Neural cell (in vitro differentiated cells): ENCODE measurements at regions not wholly inside any gene's neighbourhood (a gene's known extent, or its start where the extent isn't known, plus 50 kb on each side); places are given as distances from the start of the nearest gene placed in this dataset.

Experiments
- H2AFZ ChIP-seq: fragments of 200-600, 300-800 bp; sonication (generic), shearing (Covaris generic); 2 replicates; pipeline ENCODE4 v1.6.0; 2014; ENCODE audit warnings: low read depth, mild to moderate bottlenecking, antibody characterized with exemption, low read length, moderate library complexity
- H3F3A ChIP-seq: fragments of 200-600 bp; shearing (Covaris generic); 2 replicates; pipeline ENCODE4 v1.6.1; 2016; ENCODE audit warnings: mild to moderate bottlenecking, moderate library complexity, mixed read lengths, antibody characterized with exemption, low read length; ENCODE audit not compliant: insufficient read depth, poor library complexity, severe bottlenecking
- H3K27ac ChIP-seq: fragments of 200-600, 300-800 bp; sonication (generic), shearing (Covaris generic); 2 replicates; pipeline ENCODE4 v1.5.1; 2014; ENCODE audit warnings: mild to moderate bottlenecking, low read length, moderate library complexity
- H3K27me3 ChIP-seq: fragments of 300-800, 200-600 bp; sonication (generic), shearing (Covaris generic); 2 replicates; pipeline ENCODE4 v1.6.0; 2014; ENCODE audit warnings: mild to moderate bottlenecking, low read depth, low read length, moderate library complexity; ENCODE audit not compliant: insufficient read depth
- H3K36me3 ChIP-seq: fragments of 300-800, 200-600 bp; sonication (generic), shearing (Covaris generic); 2 replicates; pipeline ENCODE4 v1.5.1; 2014; ENCODE audit warnings: mild to moderate bottlenecking, antibody characterized with exemption, low read length, moderate library complexity; ENCODE audit not compliant: insufficient read depth
- H3K4me2 ChIP-seq: fragments of 300-800, 200-600 bp; sonication (generic), shearing (Covaris generic); 2 replicates; pipeline ENCODE4 v1.6.0; 2014; ENCODE audit warnings: mild to moderate bottlenecking, low read length
- H3K4me3 ChIP-seq: fragments of 300-800, 200-600 bp; sonication (generic), shearing (Covaris generic); 2 replicates; pipeline ENCODE4 v1.5.1; 2014; ENCODE audit warnings: mild to moderate bottlenecking, low read length, moderate library complexity
- H3K79me2 ChIP-seq: fragments of 200-600 bp; shearing (Covaris generic); replicated peaks from 2 replicates; pipeline ENCODE4 v1.6.0; 2014; ENCODE audit warnings: mild to moderate bottlenecking, low read length, moderate library complexity; ENCODE audit not compliant: insufficient read depth
- H3K9ac ChIP-seq: fragments of 300-800, 200-600 bp; sonication (generic), shearing (Covaris generic); 2 replicates; pipeline ENCODE4 v1.6.1; 2016; ENCODE audit warnings: mild to moderate bottlenecking, low read length, mixed read lengths
- H3K9me2 ChIP-seq: fragments of 200-600 bp; shearing (Covaris generic); 2 replicates; pipeline ENCODE4 v1.6.1; 2016; ENCODE audit warnings: mild to moderate bottlenecking, low read length, mixed read lengths; ENCODE audit not compliant: insufficient read depth
- H3K9me3 ChIP-seq: fragments of 200-600, 300-800 bp; sonication (generic), shearing (Covaris generic); 2 replicates; pipeline ENCODE4 v1.6.1; 2016; ENCODE audit warnings: mild to moderate bottlenecking, mixed run types, low read length, moderate library complexity, mixed read lengths
- H4K20me1 ChIP-seq: fragments of 200-600 bp; shearing (Covaris generic); 2 replicates; pipeline ENCODE4 v1.6.1; 2016; ENCODE audit warnings: mild to moderate bottlenecking, mixed run types; ENCODE audit not compliant: insufficient read depth
- CTCF ChIP-seq: fragments of 450-650 bp; IDR thresholded peaks from 2 replicates; pipeline ENCODE4 v1.5.1; 2014; ENCODE audit warnings: antibody characterized with exemption, mild to moderate bottlenecking, moderate library complexity; ENCODE audit not compliant: poor library complexity, severe bottlenecking
- EP300 ChIP-seq: fragments of 450-650 bp; conservative IDR thresholded peaks from 2 replicates; pipeline ENCODE4 v1.6.1; 2014; ENCODE audit warnings: antibody characterized with exemption, mild to moderate bottlenecking, moderate library complexity; ENCODE audit not compliant: poor library complexity, severe bottlenecking
- EZH2 ChIP-seq: fragments of 200-600, 300-800 bp; shearing (Covaris generic), sonication (generic); IDR thresholded peaks from 2 replicates; pipeline ENCODE4 v1.6.1; 2014; ENCODE audit warnings: antibody characterized with exemption, low read length, borderline replicate concordance, mild to moderate bottlenecking; ENCODE audit not compliant: insufficient read depth, poor library complexity, severe bottlenecking
- MXI1 ChIP-seq: fragments of 450-650 bp; conservative IDR thresholded peaks from 2 replicates; pipeline ENCODE4 v1.6.1; 2014; ENCODE audit warnings: antibody characterized with exemption, mild to moderate bottlenecking; ENCODE audit not compliant: poor library complexity, severe bottlenecking
- POLR2AphosphoS5 ChIP-seq: IDR thresholded peaks from 2 replicates; pipeline ENCODE4 v1.6.1; 2012
- RAD21 ChIP-seq: fragments of 450-650 bp; conservative IDR thresholded peaks from 2 replicates; pipeline ENCODE4 v1.6.1; 2014; ENCODE audit warnings: antibody characterized with exemption, mild to moderate bottlenecking, moderate library complexity
- REST ChIP-seq: IDR thresholded peaks from 2 replicates; pipeline ENCODE4 v1.6.1; 2012; ENCODE audit warnings: borderline replicate concordance
- SMC3 ChIP-seq: fragments of 450-650 bp; conservative IDR thresholded peaks from 2 replicates; pipeline ENCODE4 v1.6.1; 2014; ENCODE audit warnings: antibody characterized with exemption, mild to moderate bottlenecking, moderate library complexity; ENCODE audit not compliant: poor library complexity
- TAF1 ChIP-seq: IDR thresholded peaks from 2 replicates; pipeline ENCODE4 v1.6.1; 2012; ENCODE audit warnings: low read depth

DNA sequence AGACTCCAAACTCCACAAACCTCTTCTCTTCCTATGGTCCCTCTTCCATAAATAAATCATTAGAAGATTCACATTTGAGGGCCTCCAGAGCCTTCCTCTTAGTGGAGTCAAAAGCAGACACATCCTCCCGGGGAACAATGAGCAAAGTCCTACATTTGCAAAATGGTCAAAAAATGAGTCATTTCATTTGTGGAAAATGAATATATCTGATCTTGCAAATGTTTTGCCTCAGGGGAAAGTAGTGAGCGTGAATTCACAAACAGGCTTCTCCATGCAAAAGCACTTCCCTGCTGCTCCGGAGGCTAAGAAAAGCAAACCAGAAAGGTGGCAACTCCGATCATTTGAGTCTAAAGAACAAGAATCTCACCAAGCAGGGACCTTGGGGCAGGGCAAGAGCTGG, 86.7 kb upstream of the IQSEC1 start:
- no peak overlapping the region for H3K9ac ChIP-seq
- H4K20me1 ChIP-seq: no peaks in the 10 kb centered on the region
- no peaks in the 10 kb centered on the region for H3K36me3 ChIP-seq
- H3K79me2 ChIP-seq: no peaks in the 10 kb centered on the region
- H3K9me3 ChIP-seq: peaks cover 10% of the 10 kb centered on the region
- TF ChIP-seq EZH2 (no peak), RAD21 (no peak), EP300 (no peak), MXI1 (no peak), POLR2AphosphoS5 (no peak), SMC3 (no peak), CTCF (no peak), REST (no peak), TAF1 (no peak)
- H3F3A ChIP-seq: no peaks in the 10 kb centered on the region
- no peak overlapping the region for H3K27ac ChIP-seq
- no peaks in the 10 kb centered on the region for H3K9me2 ChIP-seq
- no peak overlapping the region for H2AFZ ChIP-seq
- H3K4me2 ChIP-seq: no peak overlapping the region
- H3K4me3 ChIP-seq: no peak overlapping the region
- H3K27me3 ChIP-seq: no peaks in the 10 kb centered on the region

DNA sequence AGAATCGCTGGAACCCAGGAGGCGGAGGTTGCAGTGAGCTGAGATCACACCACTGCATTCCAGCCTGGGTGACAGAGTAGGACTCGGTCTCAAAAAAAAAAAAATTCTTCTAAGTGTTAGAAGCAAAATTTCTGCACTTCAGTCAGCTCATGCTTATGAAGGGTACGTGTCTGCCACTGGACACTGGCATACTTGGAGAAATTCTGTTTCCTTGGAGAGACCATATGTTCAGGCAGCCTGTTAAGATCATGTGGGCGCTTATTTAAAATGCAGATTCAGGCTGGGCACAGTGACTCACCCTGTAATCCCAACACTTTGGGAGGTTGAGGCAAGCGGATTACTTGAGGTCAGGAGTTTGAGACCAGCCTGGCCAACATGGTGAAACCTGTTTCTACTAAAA, 85.6 kb upstream of the IQSEC1 start:
- Histone ChIP-seq H3K9ac (no peak overlapping the region), H3K27me3 (no peaks in the 10 kb centered on the region), H3K4me3 (no peak overlapping the region), H3K9me3 (peaks cover 10% of the 10 kb centered on the region), H3K4me2 (no peak overlapping the region), H3F3A (no peaks in the 10 kb centered on the region), H2AFZ (no peak overlapping the region), H4K20me1 (no peaks in the 10 kb centered on the region), H3K9me2 (no peaks in the 10 kb centered on the region), H3K27ac (no peak overlapping the region), H3K36me3 (no peaks in the 10 kb centered on the region), H3K79me2 (no peaks in the 10 kb centered on the region)
- no peak for TF ChIP-seq REST
- no peak for TF ChIP-seq EP300
- no peak for TF ChIP-seq SMC3
- TF ChIP-seq CTCF: no peak
- TF ChIP-seq TAF1: no peak
- no peak for TF ChIP-seq RAD21
- TF ChIP-seq POLR2AphosphoS5: no peak
- TF ChIP-seq EZH2: no peak
- no peak for TF ChIP-seq MXI1
